HFF-Myc (cell line): ENCODE measurements at regions not wholly inside any gene's neighbourhood (a gene's known extent, or its start where the extent isn't known, plus 50 kb on each side); places are given as distances from the start of the nearest gene placed in this dataset.
A peak's percentile ranks its signal among the peaks of the same experiment; 100 is the strongest.

Source experiments
- DNase-seq: peaks from one replicate; pipeline ENCODE4 v3.0.0-alpha.2; 2011; ENCODE audit warnings: low read depth; ENCODE audit errors: extremely low read depth
- H3K4me3 ChIP-seq: replicated peaks from 2 replicates; pipeline ENCODE4 v1.5.1; 2011; ENCODE audit warnings: low read depth, mild to moderate bottlenecking, control low read depth, low read length
- CTCF ChIP-seq: IDR thresholded peaks from 2 replicates; pipeline ENCODE4 v1.5.1; 2012; ENCODE audit warnings: mild to moderate bottlenecking, low read depth, low read length, control low read depth; ENCODE audit errors: missing control alignments

DNA sequence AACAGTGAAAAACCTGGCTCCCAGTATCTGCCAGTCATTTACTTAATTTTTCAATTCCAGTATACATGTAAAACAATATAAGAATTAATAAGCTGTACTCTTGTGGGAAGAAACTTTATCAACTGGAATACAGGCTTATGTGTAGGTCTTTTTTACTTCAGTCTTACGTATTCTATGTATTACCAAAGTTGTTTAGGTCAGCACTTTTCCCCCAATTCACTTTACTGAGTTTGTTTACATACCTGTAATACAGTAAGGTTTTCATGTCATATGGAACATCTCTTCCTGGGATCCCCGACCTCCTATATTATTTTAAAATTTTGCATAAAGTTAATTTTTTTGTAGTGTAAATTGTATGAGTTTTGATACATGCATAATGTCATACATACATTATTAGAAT, 181.8 kb upstream of the OLFM3 start:
- no peak overlapping the region for H3K4me3 ChIP-seq
- no peak for TF ChIP-seq CTCF
- DNase-seq, result no peak

GRCh38 chr1:102174259-102174863, 177.6 kb upstream of the OLFM3 start:
- TF ChIP-seq CTCF, result peak; percentile 31
- H3K4me3 ChIP-seq, result no peak overlapping the region
- DNase-seq, result no peak

DNA sequence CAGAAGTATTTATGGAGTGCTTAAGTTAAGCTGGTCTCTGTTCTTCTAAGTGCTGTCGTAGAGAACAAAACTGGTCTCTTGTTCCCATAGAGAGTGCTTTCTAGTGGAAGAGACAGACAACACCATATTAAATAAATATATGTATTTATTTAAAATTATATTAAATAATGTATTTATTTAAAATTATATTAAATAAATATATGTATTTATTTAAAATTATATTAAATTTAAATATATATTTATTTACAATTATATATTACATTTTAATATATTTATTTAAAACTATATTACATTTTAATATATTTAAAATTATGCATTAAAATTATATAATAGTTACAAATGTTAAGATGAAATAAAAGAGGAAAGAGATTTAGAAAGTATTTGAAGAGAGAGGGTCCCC, 175.5 kb upstream of the OLFM3 start:
- H3K4me3 ChIP-seq, result no peak overlapping the region
- DNase-seq, result no peak
- no peak for TF ChIP-seq CTCF

DNA sequence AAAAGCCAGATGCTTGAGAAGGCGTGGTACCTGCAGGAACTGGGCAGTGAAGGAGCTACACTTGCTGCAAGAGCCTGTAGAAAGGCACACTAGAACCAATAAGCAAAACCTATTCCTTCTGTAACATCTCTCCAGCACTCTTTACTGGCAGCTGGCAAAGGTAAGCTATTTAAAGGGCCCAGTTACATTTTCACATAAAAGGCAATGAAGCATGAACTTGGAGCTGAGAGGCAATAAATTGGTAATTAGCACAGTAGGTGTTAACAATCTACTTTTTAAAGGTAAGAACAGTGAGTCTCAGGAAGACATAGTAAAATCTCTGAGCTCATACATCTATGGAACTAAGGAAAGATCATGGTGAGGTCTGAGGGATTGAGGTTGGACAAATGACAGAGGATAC, 167.1 kb upstream of the OLFM3 start:
- TF ChIP-seq CTCF, result no peak
- DNase-seq, result no peak
- H3K4me3 ChIP-seq, result no peak overlapping the region

DNA sequence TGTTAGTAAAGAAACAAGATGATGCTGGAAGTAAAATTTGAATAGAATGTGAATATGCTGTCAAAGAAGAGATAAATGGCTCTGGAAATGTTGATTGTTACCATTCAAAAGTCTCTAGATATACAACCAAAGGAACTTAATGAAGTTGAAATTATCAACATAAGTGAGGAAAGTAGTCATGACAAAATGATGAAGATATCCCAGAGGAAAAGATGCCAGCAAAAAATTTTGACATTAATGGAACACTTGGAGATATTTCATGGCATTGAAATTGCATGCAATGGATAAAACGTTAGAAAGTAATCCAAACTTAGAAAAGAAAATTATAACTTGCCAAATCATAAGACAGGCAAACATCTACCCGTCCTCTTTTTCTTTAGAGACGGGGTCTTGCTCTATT, 154.5 kb upstream of the OLFM3 start:
- TF ChIP-seq CTCF, result no peak
- no peak overlapping the region for H3K4me3 ChIP-seq
- DNase-seq, result no peak

DNA sequence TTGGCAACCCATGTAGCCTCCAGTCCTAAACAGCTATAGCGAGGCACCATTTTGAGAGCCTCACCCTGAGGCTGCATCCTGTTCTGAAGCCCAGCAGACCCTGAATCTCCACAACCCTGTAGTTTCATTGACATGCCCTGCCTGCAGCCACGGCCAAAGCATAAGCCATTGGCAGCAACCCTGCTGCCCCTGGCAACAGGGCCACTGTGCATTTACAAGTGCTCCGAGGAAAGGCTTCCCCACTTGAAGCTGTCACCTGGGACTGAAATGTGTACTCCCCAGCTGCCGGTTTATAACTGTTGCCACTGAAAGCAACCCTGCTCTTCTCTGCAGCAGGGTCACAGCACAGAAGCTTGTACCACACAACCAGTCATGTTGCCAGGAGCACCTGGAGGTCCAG, 124.2 kb upstream of the OLFM3 start:
- TF ChIP-seq CTCF, result no peak
- no peak overlapping the region for H3K4me3 ChIP-seq
- DNase-seq, result no peak

DNA sequence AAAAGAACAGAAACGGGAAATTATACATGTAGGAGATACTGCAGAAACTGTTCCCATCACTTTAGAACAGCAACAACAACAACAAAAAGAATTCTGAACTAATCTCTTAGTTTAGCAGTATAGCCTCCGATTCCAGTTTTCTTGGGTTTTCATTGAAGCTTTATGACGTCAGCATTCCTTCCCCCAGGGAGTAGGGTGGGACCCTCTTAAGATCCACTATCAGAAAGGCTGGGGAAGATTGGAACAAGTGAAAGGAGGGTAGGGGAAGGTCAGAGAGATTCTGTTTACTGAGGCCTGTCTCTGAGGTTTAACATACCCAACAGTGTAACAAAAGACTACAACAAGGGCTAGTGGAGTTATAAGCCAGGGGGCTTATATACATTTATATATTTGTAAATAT, 121.4 kb upstream of the OLFM3 start:
- no peak overlapping the region for H3K4me3 ChIP-seq
- no peak for TF ChIP-seq CTCF
- DNase-seq, result no peak
